Hematopoietic multipotent progenitor cell treated with erythropoietin and hydrocortisone succinate and interleukin-3 and kit ligand, for 8 days (in vitro differentiated cells): ENCODE measurements at regions not wholly inside any gene's neighbourhood (a gene's known extent, or its start where the extent isn't known, plus 50 kb on each side); places are given as distances from the start of the nearest gene placed in this dataset.
A peak's percentile ranks its signal among the peaks of the same experiment; 100 is the strongest.
"Not testable (repeated sequence)": the region's sequence is repeated elsewhere in the genome, so short reads cannot be mapped to it uniquely, and the experiment has no call there.

ENCODE experiments used
- DNase-seq: peaks from one replicate; pipeline ENCODE4 v3.0.0-alpha.2; 2015

GRCh38 chr13:67619351-67619994 is 389.3 kb upstream of the PCDH9 start:
- DNase-seq = no peak

- no peak for DNase-seq
Measured at GRCh38 chr13:67614579-67614978, 384.4 kb upstream of the PCDH9 start.

GRCh38 chr13:67614013-67614412 is 383.9 kb upstream of the PCDH9 start:
- no peak for DNase-seq

GRCh38 chr13:67588607-67589006 is 358.5 kb upstream of the PCDH9 start:
- no peak for DNase-seq

GRCh38 chr13:67577361-67577760 is 347.2 kb upstream of the PCDH9 start:
- no peak for DNase-seq

GRCh38 chr13:67574320-67575233 is 344.4 kb upstream of the PCDH9 start:
- no peak for DNase-seq

GRCh38 chr13:67568205-67568604 is 338.1 kb upstream of the PCDH9 start:
- no peak for DNase-seq

- DNase-seq = no peak
Measured at GRCh38 chr13:67557642-67558241, 327.6 kb upstream of the PCDH9 start.

GRCh38 chr13:67557118-67557517 is 327.0 kb upstream of the PCDH9 start:
- DNase-seq = no peak

GRCh38 chr13:67554746-67555452 is 324.8 kb upstream of the PCDH9 start:
- peak; percentile 1 for DNase-seq

- peak; percentile 43 for DNase-seq
Measured at GRCh38 chr13:67554286-67554685, 324.1 kb upstream of the PCDH9 start.

GRCh38 chr13:67549331-67549730 is 319.2 kb upstream of the PCDH9 start:
- DNase-seq = no peak

- no peak for DNase-seq
Measured at GRCh38 chr13:67538906-67539305, 308.8 kb upstream of the PCDH9 start.

GRCh38 chr13:67520886-67521285 is 290.8 kb upstream of the PCDH9 start:
- DNase-seq = no peak

GRCh38 chr13:67519356-67519755 is 289.2 kb upstream of the PCDH9 start:
- no peak for DNase-seq

GRCh38 chr13:67518785-67519184 is 288.6 kb upstream of the PCDH9 start:
- DNase-seq = no peak

- DNase-seq = no peak
Measured at GRCh38 chr13:67515895-67516294, 285.8 kb upstream of the PCDH9 start.

GRCh38 chr13:67509018-67509417 is 278.9 kb upstream of the PCDH9 start:
- no peak for DNase-seq

- DNase-seq = not testable (repeated sequence)
Measured at GRCh38 chr13:67508275-67508674, 278.1 kb upstream of the PCDH9 start.

GRCh38 chr13:67506407-67506806 is 276.3 kb upstream of the PCDH9 start:
- DNase-seq = no peak

GRCh38 chr13:67505376-67505775 is 275.2 kb upstream of the PCDH9 start:
- no peak for DNase-seq

- no peak for DNase-seq
Measured at GRCh38 chr13:67498948-67499347, 268.8 kb upstream of the PCDH9 start.

- DNase-seq = peak; percentile 73
Measured at GRCh38 chr13:67493835-67494234, 263.7 kb upstream of the PCDH9 start.
